Fibroblast of villous mesenchyme (primary cell): ENCODE measurements at regions not wholly inside any gene's neighbourhood (a gene's known extent, or its start where the extent isn't known, plus 50 kb on each side); places are given as distances from the start of the nearest gene placed in this dataset.

Source experiments
- DNase-seq: peaks from one replicate; pipeline ENCODE4 v3.0.0-alpha.2; 2010; ENCODE audit warnings: low read depth
- H3K4me3 ChIP-seq: 2 replicates; pipeline ENCODE4 v1.5.1; 2011; ENCODE audit warnings: low read depth, mild to moderate bottlenecking, low read length
- TF ChIP-seq, protein P1 (sequence below): IDR thresholded peaks from 2 replicates; pipeline ENCODE4 v1.5.1; 2012; ENCODE audit warnings: low read depth, mild to moderate bottlenecking, low read length; ENCODE audit not compliant: insufficient read depth

DNA sequence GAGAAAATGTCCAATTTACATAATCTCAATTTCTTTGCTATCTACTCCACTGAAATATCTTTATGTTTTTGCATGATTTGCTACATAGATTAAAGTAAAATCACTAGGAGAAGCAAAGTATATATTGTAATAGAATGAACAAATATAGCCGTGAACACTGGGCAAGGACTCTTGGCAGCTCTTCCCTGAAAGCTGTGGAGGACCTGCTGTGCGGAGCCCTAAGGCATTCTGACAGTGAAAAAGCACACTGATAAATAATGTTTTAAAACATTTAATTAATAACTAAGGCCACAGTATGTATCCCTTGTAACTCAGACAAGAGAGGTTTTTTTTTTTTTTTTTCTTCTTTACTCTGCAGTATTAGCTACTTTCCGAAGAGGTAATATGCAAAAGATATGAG lies 256.1 kb upstream of the DPYD start:
- no peak overlapping the region for H3K4me3 ChIP-seq
- TF ChIP-seq, protein P1, sequence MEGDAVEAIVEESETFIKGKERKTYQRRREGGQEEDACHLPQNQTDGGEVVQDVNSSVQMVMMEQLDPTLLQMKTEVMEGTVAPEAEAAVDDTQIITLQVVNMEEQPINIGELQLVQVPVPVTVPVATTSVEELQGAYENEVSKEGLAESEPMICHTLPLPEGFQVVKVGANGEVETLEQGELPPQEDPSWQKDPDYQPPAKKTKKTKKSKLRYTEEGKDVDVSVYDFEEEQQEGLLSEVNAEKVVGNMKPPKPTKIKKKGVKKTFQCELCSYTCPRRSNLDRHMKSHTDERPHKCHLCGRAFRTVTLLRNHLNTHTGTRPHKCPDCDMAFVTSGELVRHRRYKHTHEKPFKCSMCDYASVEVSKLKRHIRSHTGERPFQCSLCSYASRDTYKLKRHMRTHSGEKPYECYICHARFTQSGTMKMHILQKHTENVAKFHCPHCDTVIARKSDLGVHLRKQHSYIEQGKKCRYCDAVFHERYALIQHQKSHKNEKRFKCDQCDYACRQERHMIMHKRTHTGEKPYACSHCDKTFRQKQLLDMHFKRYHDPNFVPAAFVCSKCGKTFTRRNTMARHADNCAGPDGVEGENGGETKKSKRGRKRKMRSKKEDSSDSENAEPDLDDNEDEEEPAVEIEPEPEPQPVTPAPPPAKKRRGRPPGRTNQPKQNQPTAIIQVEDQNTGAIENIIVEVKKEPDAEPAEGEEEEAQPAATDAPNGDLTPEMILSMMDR = no peak
- no peak for DNase-seq

DNA sequence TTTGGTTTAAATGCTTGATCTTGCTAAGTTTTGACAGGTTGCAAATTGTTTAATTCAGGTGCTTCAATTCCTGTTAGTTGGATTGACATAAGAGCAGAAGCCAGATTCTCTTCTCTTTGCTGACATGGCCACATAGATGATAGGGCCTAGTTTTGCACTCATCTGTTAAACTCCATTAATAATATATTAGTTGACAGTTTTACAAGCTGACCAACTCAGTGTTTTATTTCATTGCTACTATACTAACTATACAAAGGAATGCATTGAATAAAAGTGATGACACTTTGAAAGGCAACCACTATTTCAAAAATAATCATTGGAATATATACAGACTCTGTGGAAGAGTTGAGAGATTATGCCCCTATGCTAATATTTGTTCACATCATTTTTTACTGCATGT lies 255.6 kb upstream of the DPYD start:
- no peak overlapping the region for H3K4me3 ChIP-seq
- DNase-seq = peak; percentile 4
- TF ChIP-seq, protein P1 = no peak

GRCh38 chr1:98172578-98172977 lies 251.7 kb upstream of the DPYD start:
- peak; percentile 8 for DNase-seq
- H3K4me3 ChIP-seq = no peak overlapping the region
- TF ChIP-seq, protein P1 = no peak

DNA sequence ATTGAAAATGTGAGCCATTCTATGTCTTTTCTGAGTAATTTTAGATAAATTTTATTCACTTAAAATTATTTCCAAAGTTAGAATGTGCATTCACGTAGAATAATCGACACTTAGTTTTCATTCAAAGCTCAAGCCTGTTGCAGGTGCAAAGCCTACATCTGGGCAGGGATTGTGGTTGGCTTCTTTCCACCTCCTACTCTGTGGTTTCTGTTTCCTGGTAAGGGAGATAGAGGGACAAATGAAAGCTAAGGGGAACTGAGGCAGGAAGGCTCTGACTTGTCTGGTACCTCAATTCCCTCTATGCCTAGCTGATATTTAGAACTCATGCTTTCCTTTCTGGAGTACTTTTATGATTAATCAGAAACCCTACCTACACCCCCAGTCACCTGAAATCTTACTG lies 251.2 kb upstream of the DPYD start:
- H3K4me3 ChIP-seq = no peak overlapping the region
- TF ChIP-seq, protein P1 = no peak
- no peak for DNase-seq

DNA sequence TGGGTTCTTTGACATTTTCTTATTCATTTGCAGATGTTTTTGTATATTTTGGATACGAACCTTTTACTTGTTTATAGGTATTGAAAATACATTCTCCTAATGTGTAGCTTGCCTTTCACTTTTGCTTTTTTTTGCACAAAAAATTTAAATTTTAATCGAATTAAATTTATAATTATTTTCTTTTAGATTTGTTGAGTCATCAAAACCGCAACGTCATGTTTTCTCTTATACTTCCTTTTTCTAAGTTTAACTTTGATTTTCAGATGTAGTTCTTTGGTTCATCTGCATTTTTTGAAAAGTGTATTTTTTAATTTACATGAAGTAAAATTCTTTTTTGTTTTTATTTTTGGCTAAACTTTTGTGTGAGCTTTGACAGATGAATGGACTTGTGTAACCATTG lies 243.7 kb upstream of the DPYD start:
- TF ChIP-seq, protein P1 = no peak
- no peak for DNase-seq
- no peak overlapping the region for H3K4me3 ChIP-seq

GRCh38 chr1:98157524-98158313 lies 236.9 kb upstream of the DPYD start:
- no peak overlapping the region for H3K4me3 ChIP-seq
- no peak for DNase-seq
- TF ChIP-seq, protein P1 = no peak

DNA sequence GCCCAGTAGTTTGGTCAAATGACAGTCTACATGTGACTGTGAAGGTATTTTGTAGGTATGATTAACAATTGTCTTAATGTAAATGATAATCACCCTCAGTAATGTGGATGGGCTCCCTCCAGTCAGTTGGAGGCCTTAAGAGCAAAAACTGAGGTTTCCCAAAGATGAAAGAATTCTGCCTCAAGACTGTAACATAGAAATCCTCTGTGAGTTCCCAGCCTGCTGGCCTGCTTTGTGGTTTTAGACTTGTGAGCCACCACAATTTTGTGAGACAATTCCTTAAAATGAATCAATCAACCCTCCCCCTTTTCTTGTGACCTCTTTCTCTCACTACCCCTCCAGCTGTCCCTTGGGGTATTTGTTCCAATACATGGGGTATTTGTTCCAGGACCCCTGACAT lies 226.4 kb upstream of the DPYD start:
- no peak for DNase-seq
- H3K4me3 ChIP-seq = no peak overlapping the region
- TF ChIP-seq, protein P1 = no peak
